GM23338 (cell line): ENCODE measurements at regions not wholly inside any gene's neighbourhood (a gene's known extent, or its start where the extent isn't known, plus 50 kb on each side); places are given as distances from the start of the nearest gene placed in this dataset.

ENCODE experiments used
- ATAC-seq: fragments of 200-7000 bp; cut with Tn5 transposase; 3 replicates; pipeline ENCODE4 v1.9.1; 2020
- DNase-seq: peaks from one replicate; pipeline ENCODE4 v3.0.0-alpha.2; 2015; ENCODE audit warnings: low spot score
- H2AFZ ChIP-seq: fragments of 200-600 bp; sonication (generic); 2 replicates; pipeline ENCODE4 v1.8.0; 2016; ENCODE audit warnings: antibody characterized with exemption, mild to moderate bottlenecking, moderate library complexity
- H3F3A ChIP-seq: fragments of 200-600 bp; sonication (generic); replicated peaks from 2 replicates; pipeline ENCODE4 v1.8.0; 2017; ENCODE audit warnings: antibody characterized with exemption, mixed run types, low read depth
- H3K27ac ChIP-seq: fragments of 200-600 bp; sonication (generic); 2 replicates; pipeline ENCODE4 v1.6.1; 2016; ENCODE audit warnings: low read depth
- H3K27me3 ChIP-seq: fragments of 200-600 bp; sonication (generic); 2 replicates; pipeline ENCODE4 v1.8.0; 2016; ENCODE audit warnings: mild to moderate bottlenecking, mixed run types, moderate library complexity; ENCODE audit not compliant: insufficient read depth
- H3K36me3 ChIP-seq: fragments of 200-600 bp; sonication (generic); 2 replicates; pipeline ENCODE4 v1.8.0; 2016; ENCODE audit warnings: mild to moderate bottlenecking; ENCODE audit not compliant: insufficient read depth
- H3K4me1 ChIP-seq: fragments of 200-600 bp; sonication (generic); 2 replicates; pipeline ENCODE4 v1.8.0; 2016; ENCODE audit warnings: mild to moderate bottlenecking, moderate library complexity; ENCODE audit not compliant: insufficient read depth
- H3K4me2 ChIP-seq: fragments of 200-600 bp; sonication (generic); 2 replicates; pipeline ENCODE4 v1.7.1; 2017; ENCODE audit warnings: mixed run types
- H3K4me3 ChIP-seq: fragments of 200-600 bp; sonication (generic); 2 replicates; pipeline ENCODE4 v1.6.1; 2016; ENCODE audit warnings: mixed run types
- H3K79me2 ChIP-seq: fragments of 200-600 bp; sonication (generic); replicated peaks from 2 replicates; pipeline ENCODE4 v1.8.0; 2017; ENCODE audit warnings: mild to moderate bottlenecking; ENCODE audit not compliant: insufficient read depth
- H3K9me2 ChIP-seq: fragments of 200-600 bp; sonication (generic); 2 replicates; pipeline ENCODE4 v1.8.0; 2017; ENCODE audit not compliant: insufficient read depth
- H4K20me1 ChIP-seq: fragments of 200-600 bp; sonication (generic); replicated peaks from 2 replicates; pipeline ENCODE4 v1.8.0; 2017; ENCODE audit warnings: mild to moderate bottlenecking; ENCODE audit not compliant: insufficient read depth
- H3K27ac Mint-ChIP-seq: 2 replicates; pipeline ENCODE4 v1.8.0; 2020; ENCODE audit warnings: inconsistent platforms, mild to moderate bottlenecking, moderate library complexity, mixed read lengths
- H3K27me3 Mint-ChIP-seq: 3 replicates; pipeline ENCODE4 v1.8.0; 2022; ENCODE audit warnings: low read depth, mild to moderate bottlenecking, moderate library complexity, mixed read lengths, inconsistent platforms; ENCODE audit not compliant: insufficient read depth, poor library complexity
- H3K36me3 Mint-ChIP-seq: 3 replicates; pipeline ENCODE4 v1.8.0; 2021; ENCODE audit warnings: low read depth, mild to moderate bottlenecking, inconsistent platforms, moderate library complexity, mixed read lengths
- H3K4me1 Mint-ChIP-seq: 3 replicates; pipeline ENCODE4 v1.8.0; 2020; ENCODE audit warnings: mild to moderate bottlenecking, inconsistent platforms, mixed read lengths
- H3K4me3 Mint-ChIP-seq: 3 replicates; pipeline ENCODE4 v1.8.0; 2021; ENCODE audit warnings: moderate library complexity, mild to moderate bottlenecking, inconsistent platforms, mixed read lengths
- H3K9me3 Mint-ChIP-seq: 3 replicates; pipeline ENCODE4 v1.8.0; 2020; ENCODE audit warnings: moderate library complexity, mild to moderate bottlenecking, inconsistent platforms, mixed read lengths
- CTCF ChIP-seq, 2 experiments: fragments of 200-600 bp in 1 of 2; sonication (generic) in 1 of 2; conservative IDR thresholded peaks; 2 replicates each; pipeline versions ENCODE4 v1.5.1 to v1.6.1; 2016 to 2017; ENCODE audit warnings: antibody characterized with exemption in 2 of 2, low read depth in 2 of 2, mild to moderate bottlenecking in 2 of 2, moderate library complexity in 1 of 2
- POLR2AphosphoS5 ChIP-seq: IDR thresholded peaks from 2 replicates; pipeline ENCODE4 v1.6.1; 2016; ENCODE audit warnings: antibody characterized with exemption, low read depth
- REST ChIP-seq: IDR thresholded peaks from one replicate; pipeline ENCODE4 v1.6.1; 2018; ENCODE audit warnings: antibody characterized with exemption; ENCODE audit not compliant: unreplicated experiment
- ZNF462 ChIP-seq: fragments of 250-450 bp; sonication (Bioruptor Pico); IDR thresholded peaks from 2 replicates; pipeline ENCODE4 v1.5.0; 2020; ENCODE audit warnings: mild to moderate bottlenecking, moderate library complexity

GRCh38 chr3:64384561-64384960 lies 159.3 kb upstream of the PRICKLE2 start (continued):
- no peak for TF ChIP-seq ZNF462

GRCh38 chr3:64382153-64382552 lies 156.9 kb upstream of the PRICKLE2 start:
- Histone ChIP-seq H3K27me3 (no peaks in the 10 kb centered on the region), H3F3A (no peaks in the 10 kb centered on the region), H4K20me1 (no peaks in the 10 kb centered on the region; the same call in 1 of the 2 replicates), H3K27ac (no peak overlapping the region), H3K79me2 (no peaks in the 10 kb centered on the region), H2AFZ (no peak overlapping the region), H3K4me2 (no peak overlapping the region), H3K9me2 (no peaks in the 10 kb centered on the region; the same call in 1 of the 2 replicates), H3K36me3 (no peaks in the 10 kb centered on the region), H3K4me1 (no peaks in the 10 kb centered on the region), H3K4me3 (no peak overlapping the region)
- Mint-ChIP-seq H3K27me3 (no peaks in the 10 kb centered on the region), H3K4me3 (no peak overlapping the region), H3K9me3 (no peaks in the 10 kb centered on the region), H3K36me3 (no peaks in the 10 kb centered on the region), H3K4me1 (no peaks in the 10 kb centered on the region; the same call in 2 of the 3 replicates), H3K27ac (no peak overlapping the region)
- ATAC-seq: no peak
- no peak for TF ChIP-seq REST
- peak in 1 of 2 experiments; percentile 15; a peak in 1 of 4 replicates for TF ChIP-seq CTCF (conservative IDR thresholded peaks at IDR 0.05; ENCODE audit: low read depth in 2 of 2)
- TF ChIP-seq POLR2AphosphoS5: no peak
- DNase-seq: no peak
